T-cell (primary cell): ENCODE measurements at regions not wholly inside any gene's neighbourhood (a gene's known extent, or its start where the extent isn't known, plus 50 kb on each side); places are given as distances from the start of the nearest gene placed in this dataset.

Experiments used
- ATAC-seq, 4 experiments: fragments of 200-7000 bp in 3 of 4; fragments of 150-1000 bp in 1 of 4; cut with Tn5 transposase; replicated peaks in 1 of 4; 1 replicate in 3 of 4; 2 replicates in 1 of 4; pipeline ENCODE4 v1.10.0; 2021; ENCODE audit warnings: moderate library complexity in 3 of 4, mild to moderate bottlenecking in 2 of 4, moderate number of reproducible peaks in 1 of 4
- CTCF ChIA-PET, 2 donors: fragments of 300-600 bp; sonication (Branson Sonifier 250); formaldehyde crosslinking; loops; one replicate each; lab custom pipeline; 2022; ENCODE audit warnings: antibody characterized with exemption in 2 of 2; lab: Charles Lee
- POLR2A ChIA-PET, 2 donors: fragments of 300-600 bp; sonication (Branson Sonifier 250); formaldehyde crosslinking; loops; one replicate each; lab custom pipeline; 2022; ENCODE audit warnings: antibody characterized with exemption in 2 of 2; lab: Charles Lee
- DNase-seq, 35 experiments: peaks; one replicate each; pipeline versions ENCODE4 v3.0.0 to v3.0.0-alpha.2; 2013 to 2023
- H3K27ac ChIP-seq: one replicate; pipeline ENCODE4 v1.5.1; 2013; ENCODE audit warnings: low read length
- H3K27me3 ChIP-seq, 2 experiments: replicated peaks in 1 of 2; 1 replicate in 1 of 2; 2 replicates in 1 of 2; pipeline versions ENCODE4 v1.6.1 to v1.7.0; 2013; ENCODE audit warnings: low read length in 1 of 2, mixed read lengths in 1 of 2; ENCODE audit not compliant: control insufficient read depth in 2 of 2, insufficient read depth in 2 of 2; ENCODE audit errors: extremely low read depth in 1 of 2
- H3K36me3 ChIP-seq, 2 donors: 1 replicate in 1 of 2; 2 replicates in 1 of 2; pipeline versions ENCODE4 v1.6.1 to v1.7.0; 2013; ENCODE audit warnings: low read length in 1 of 2; ENCODE audit not compliant: control insufficient read depth in 2 of 2, insufficient read depth in 1 of 2; ENCODE audit errors: extremely low read depth in 1 of 2
- H3K4me1 ChIP-seq, 2 experiments: 1 replicate in 1 of 2; 2 replicates in 1 of 2; pipeline versions ENCODE4 v1.6.1 to v1.7.0; 2013; ENCODE audit warnings: low read length in 2 of 2, mixed read lengths in 1 of 2; ENCODE audit not compliant: insufficient read depth in 2 of 2, control insufficient read depth in 1 of 2; ENCODE audit errors: extremely low read depth in 1 of 2
- H3K4me3 ChIP-seq, 2 donors: 1 replicate in 1 of 2; 2 replicates in 1 of 2; pipeline versions ENCODE4 v1.5.1 to v1.7.0; 2013; ENCODE audit warnings: mild to moderate bottlenecking in 2 of 2, low read length in 1 of 2, moderate library complexity in 1 of 2; ENCODE audit not compliant: control insufficient read depth in 1 of 2; ENCODE audit errors: extremely low read depth in 1 of 2
- H3K9me3 ChIP-seq: 2 replicates; pipeline ENCODE4 v1.7.0; 2013
- H3K27ac Mint-ChIP-seq, 2 donors: one replicate each; pipeline ENCODE4 v1.8.0; 2020 to 2021; ENCODE audit warnings: mild to moderate bottlenecking in 2 of 2, mixed read lengths in 2 of 2
- H3K27me3 Mint-ChIP-seq, 2 donors: one replicate each; pipeline ENCODE4 v1.8.0; 2021 to 2022; ENCODE audit warnings: mixed read lengths in 2 of 2
- H3K36me3 Mint-ChIP-seq: one replicate; pipeline ENCODE4 v1.8.0; 2021; ENCODE audit warnings: mixed read lengths
- H3K4me1 Mint-ChIP-seq, 3 donors: one replicate each; pipeline ENCODE4 v1.8.0; 2020 to 2022; ENCODE audit warnings: mixed read lengths in 3 of 3, mild to moderate bottlenecking in 1 of 3
- H3K4me3 Mint-ChIP-seq, 3 donors: one replicate each; pipeline ENCODE4 v1.8.0; 2020 to 2022; ENCODE audit warnings: mild to moderate bottlenecking in 3 of 3, mixed read lengths in 3 of 3, moderate library complexity in 3 of 3
- H3K9me3 Mint-ChIP-seq, 3 donors: one replicate each; pipeline ENCODE4 v1.8.0; 2020 to 2022; ENCODE audit warnings: mixed read lengths in 3 of 3
- WGBS: methylation state at CpG from one replicate; pipeline ENCODE4 v1.1.5; 2013; ENCODE audit warnings: missing lambda C conversion rate; ENCODE audit not compliant: insufficient coverage; 5-methylcytosine and 5-hydroxymethylcytosine counted together

- POLR2A ChIA-PET, result no interaction called here
Observed at GRCh38 chr1:63134501-63135173, 187.7 kb upstream of the FOXD3 start.

GRCh38 chr1:63135174-63135512 lies 187.2 kb upstream of the FOXD3 start:
- Mint-ChIP-seq H3K9me3 (peaks cover 0 to 3% (median 3%) of the 10 kb centered on the region in 3 donors), H3K4me3 (no peak overlapping the region), H3K27me3 (peaks cover 10 to 11% of the 10 kb centered on the region in 2 donors), H3K4me1 (no peaks in the 10 kb centered on the region), H3K27ac (no peak overlapping the region), H3K36me3 (no peaks in the 10 kb centered on the region)
- Histone ChIP-seq H3K9me3 (no peaks in the 10 kb centered on the region), H3K36me3 (no peaks in the 10 kb centered on the region), H3K27me3 (no peaks in the 10 kb centered on the region), H3K4me1 (no peaks in the 10 kb centered on the region), H3K4me3 (no peak overlapping the region), H3K27ac (no peak overlapping the region)
- POLR2A ChIA-PET, result interaction anchor here in 1 of 2 donors (0.5 kb wide), 1 partner anchor 14 kb away, joined by 3 read pairs; no protein-coding TSS in a partner anchor
- WGBS, result 71% methylated on average over 1 of the region's 2 CpGs
- DNase-seq (no peak), ATAC-seq (no peak)
- CTCF ChIA-PET, result no interaction called here

More at GRCh38 chr1:63134501-63135173, 187.7 kb upstream of the FOXD3 start:
- WGBS, result no CpG with 5 or more reads among the region's 6 CpGs
- Histone ChIP-seq H3K4me1 (no peaks in the 10 kb centered on the region), H3K36me3 (no peaks in the 10 kb centered on the region), H3K27me3 (no peaks in the 10 kb centered on the region), H3K4me3 (no peak overlapping the region), H3K9me3 (no peaks in the 10 kb centered on the region), H3K27ac (no peak overlapping the region)
- H3K9me3 Mint-ChIP-seq, result peaks cover 0 to 3% (median 3%) of the 10 kb centered on the region in 3 donors
- H3K4me1 Mint-ChIP-seq, result no peaks in the 10 kb centered on the region
- no peak overlapping the region for H3K27ac Mint-ChIP-seq
- no peak overlapping the region for H3K4me3 Mint-ChIP-seq
- CTCF ChIA-PET, result interaction anchor here in 1 of 2 donors (1.0 kb wide), 1 partner anchor 13 kb away, joined by 4 read pairs; no protein-coding TSS in a partner anchor
- peaks cover 8 to 10% of the 10 kb centered on the region in 2 donors for H3K27me3 Mint-ChIP-seq
- ATAC-seq (no peak), DNase-seq (no peak)
- H3K36me3 Mint-ChIP-seq, result no peaks in the 10 kb centered on the region

GRCh38 chr1:63135801-63136200 lies 186.6 kb upstream of the FOXD3 start:
- no peaks in the 10 kb centered on the region for H3K9me3 ChIP-seq
- no peaks in the 10 kb centered on the region for H3K4me1 ChIP-seq
- no peak overlapping the region for H3K4me3 Mint-ChIP-seq
- peaks cover 10 to 11% of the 10 kb centered on the region in 2 donors for H3K27me3 Mint-ChIP-seq
- H3K9me3 Mint-ChIP-seq, result peaks cover 0 to 3% (median 3%) of the 10 kb centered on the region in 3 donors
- DNase-seq (no peak), ATAC-seq (no peak)
- no peaks in the 10 kb centered on the region for H3K36me3 ChIP-seq
- H3K36me3 Mint-ChIP-seq, result no peaks in the 10 kb centered on the region
- H3K4me1 Mint-ChIP-seq, result no peaks in the 10 kb centered on the region
- no peak overlapping the region for H3K4me3 ChIP-seq
- H3K27ac Mint-ChIP-seq, result no peak overlapping the region
- ChIA-PET POLR2A (no interaction called here), CTCF (no interaction called here)
- no peak overlapping the region for H3K27ac ChIP-seq
- H3K27me3 ChIP-seq, result no peaks in the 10 kb centered on the region
- no CpG with 5 or more reads among the region's 1 CpG for WGBS

DNA sequence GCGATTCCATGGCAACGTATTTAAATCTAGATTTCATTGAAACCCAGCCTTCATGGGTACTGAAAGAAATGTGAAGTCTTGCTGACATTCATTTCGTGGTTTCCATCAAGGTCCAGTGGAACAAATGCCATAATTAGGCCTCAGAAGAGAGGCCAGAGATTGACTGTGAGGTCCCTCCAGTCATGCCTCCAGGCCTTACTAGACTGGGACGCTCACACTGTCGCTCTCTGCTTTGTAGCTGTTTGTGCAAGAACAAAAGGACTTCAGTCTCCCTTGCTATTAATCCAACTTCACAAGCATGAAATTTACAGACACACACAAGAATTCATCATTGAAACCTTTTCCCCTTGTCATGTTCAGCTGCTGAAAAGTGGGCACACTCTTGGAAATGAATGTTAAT lies 180.4 kb upstream of the FOXD3 start:
- 31% methylated on average over 1 of the region's 5 CpGs for WGBS
- Histone ChIP-seq H3K4me3 (no peak overlapping the region), H3K9me3 (no peaks in the 10 kb centered on the region), H3K27ac (no peak overlapping the region), H3K36me3 (no peaks in the 10 kb centered on the region), H3K27me3 (no peaks in the 10 kb centered on the region), H3K4me1 (no peaks in the 10 kb centered on the region)
- peaks cover 4% of the 10 kb centered on the region in 2 donors for H3K27me3 Mint-ChIP-seq
- no peaks in the 10 kb centered on the region for H3K36me3 Mint-ChIP-seq
- CTCF ChIA-PET, result no interaction called here
- no peaks in the 10 kb centered on the region for H3K4me1 Mint-ChIP-seq
- POLR2A ChIA-PET, result no interaction called here
- DNase-seq, result no peak
- no peak overlapping the region for H3K27ac Mint-ChIP-seq
- H3K9me3 Mint-ChIP-seq, result peaks cover 0 to 3% (median 3%) of the 10 kb centered on the region in 3 donors
- no peak for ATAC-seq
- H3K4me3 Mint-ChIP-seq, result no peak overlapping the region

DNA sequence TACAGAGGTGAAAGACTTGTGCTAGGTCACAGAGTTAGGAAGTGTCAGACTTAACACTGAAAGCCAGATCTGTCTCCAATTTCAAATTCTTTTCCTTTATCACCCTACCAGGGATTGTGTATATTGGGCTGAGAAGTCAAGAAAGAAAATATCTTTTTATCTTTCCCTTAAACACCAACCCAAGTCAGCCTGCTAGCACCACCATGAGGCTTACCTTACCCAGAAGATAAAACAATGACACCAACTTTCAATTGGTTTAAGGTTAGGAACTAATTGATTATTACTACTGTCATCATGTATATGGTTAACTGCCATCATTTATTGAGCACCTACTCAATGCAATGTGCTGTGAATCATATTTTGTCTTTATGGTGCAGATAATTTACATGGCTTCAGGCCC lies 178.9 kb upstream of the FOXD3 start:
- Histone ChIP-seq H3K27me3 (no peaks in the 10 kb centered on the region), H3K4me1 (no peaks in the 10 kb centered on the region), H3K27ac (no peak overlapping the region), H3K9me3 (no peaks in the 10 kb centered on the region), H3K4me3 (no peak overlapping the region), H3K36me3 (no peaks in the 10 kb centered on the region)
- Mint-ChIP-seq H3K36me3 (no peaks in the 10 kb centered on the region), H3K9me3 (no peaks in the 10 kb centered on the region), H3K4me3 (no peak overlapping the region), H3K27ac (no peak overlapping the region), H3K4me1 (no peaks in the 10 kb centered on the region), H3K27me3 (peaks cover 3 to 4% of the 10 kb centered on the region in 2 donors)
- ChIA-PET CTCF (no interaction called here), POLR2A (no interaction called here)
- no peak for DNase-seq
- no peak for ATAC-seq

GRCh38 chr1:63147783-63148182 lies 174.6 kb upstream of the FOXD3 start:
- H3K9me3 Mint-ChIP-seq, result no peaks in the 10 kb centered on the region
- no peaks in the 10 kb centered on the region for H3K9me3 ChIP-seq
- 96% methylated on average over 3 of the region's 3 CpGs for WGBS
- H3K4me3 Mint-ChIP-seq, result no peak overlapping the region
- no peak overlapping the region for H3K27ac ChIP-seq
- H3K36me3 Mint-ChIP-seq, result no peaks in the 10 kb centered on the region
- H3K4me1 ChIP-seq, result no peaks in the 10 kb centered on the region
- no peaks in the 10 kb centered on the region for H3K4me1 Mint-ChIP-seq
- no peak for ATAC-seq
- H3K27ac Mint-ChIP-seq, result no peak overlapping the region
- DNase-seq, result no peak
- ChIA-PET CTCF (no interaction called here), POLR2A (no interaction called here)
- H3K27me3 ChIP-seq, result peaks cover 0 to 2% of the 10 kb centered on the region in 2 experiments
- peaks cover 12 to 14% of the 10 kb centered on the region in 2 donors for H3K27me3 Mint-ChIP-seq
- no peak overlapping the region for H3K4me3 ChIP-seq
- H3K36me3 ChIP-seq, result no peaks in the 10 kb centered on the region
